ENCODE measurements at regions not wholly inside any gene's neighbourhood (a gene's known extent, or its start where the extent isn't known, plus 50 kb on each side); places are given as distances from the start of the nearest gene placed in this dataset.
A peak's percentile ranks its signal among the peaks of the same experiment; 100 is the strongest.

DNA sequence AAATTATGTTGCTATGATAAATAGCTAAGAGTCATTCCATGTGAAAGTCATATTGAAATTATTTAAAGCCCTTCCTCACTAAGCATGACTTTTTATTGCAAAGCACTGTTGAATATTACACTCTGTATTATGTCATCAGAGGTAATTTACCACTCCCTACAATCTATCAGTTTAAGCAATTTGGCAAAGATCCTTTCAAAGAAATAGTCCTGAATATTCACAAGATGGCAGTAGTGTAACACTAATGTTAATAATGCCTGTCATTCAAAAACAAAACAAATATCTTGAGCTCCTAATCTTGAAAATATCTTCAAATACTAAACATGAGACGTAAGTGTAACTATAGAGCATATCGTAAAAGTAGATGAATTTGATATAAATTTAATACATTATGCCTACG lies 208.6 kb upstream of the TECRL start:
- Histone ChIP-seq H3K27me3 (ENCODE audit: control insufficient read depth, insufficient read depth, low read length) (no peaks in the 10 kb centered on the region), H3K4me1 (ENCODE audit: control insufficient read depth in 2 of 3, insufficient read depth in 2 of 3, low read depth in 1 of 3, low read length in 3 of 3) (no peaks in the 10 kb centered on the region), H3K27ac (ENCODE audit: low read depth in 2 of 2, low read length in 2 of 2) (no peak overlapping the region), H3K9me3 (ENCODE audit: control insufficient read depth in 2 of 3, insufficient read depth in 1 of 3, low read length in 3 of 3) (no peaks in the 10 kb centered on the region), H3K9ac (ENCODE audit: low read length in 3 of 3) (no peak overlapping the region), H3K4me3 (ENCODE audit: low read length in 3 of 3) (no peak overlapping the region), H3K36me3 (ENCODE audit: control insufficient read depth in 2 of 3, insufficient read depth in 3 of 3, low read length in 3 of 3) (no peaks in the 10 kb centered on the region)
- TF ChIP-seq, protein P1, sequence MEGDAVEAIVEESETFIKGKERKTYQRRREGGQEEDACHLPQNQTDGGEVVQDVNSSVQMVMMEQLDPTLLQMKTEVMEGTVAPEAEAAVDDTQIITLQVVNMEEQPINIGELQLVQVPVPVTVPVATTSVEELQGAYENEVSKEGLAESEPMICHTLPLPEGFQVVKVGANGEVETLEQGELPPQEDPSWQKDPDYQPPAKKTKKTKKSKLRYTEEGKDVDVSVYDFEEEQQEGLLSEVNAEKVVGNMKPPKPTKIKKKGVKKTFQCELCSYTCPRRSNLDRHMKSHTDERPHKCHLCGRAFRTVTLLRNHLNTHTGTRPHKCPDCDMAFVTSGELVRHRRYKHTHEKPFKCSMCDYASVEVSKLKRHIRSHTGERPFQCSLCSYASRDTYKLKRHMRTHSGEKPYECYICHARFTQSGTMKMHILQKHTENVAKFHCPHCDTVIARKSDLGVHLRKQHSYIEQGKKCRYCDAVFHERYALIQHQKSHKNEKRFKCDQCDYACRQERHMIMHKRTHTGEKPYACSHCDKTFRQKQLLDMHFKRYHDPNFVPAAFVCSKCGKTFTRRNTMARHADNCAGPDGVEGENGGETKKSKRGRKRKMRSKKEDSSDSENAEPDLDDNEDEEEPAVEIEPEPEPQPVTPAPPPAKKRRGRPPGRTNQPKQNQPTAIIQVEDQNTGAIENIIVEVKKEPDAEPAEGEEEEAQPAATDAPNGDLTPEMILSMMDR (IDR thresholded peaks at IDR 0.05; ENCODE audit: borderline replicate concordance, extremely low read depth, insufficient read depth): no peak
- intact Hi-C loops (cut with DNase I): no loop called here
- FAIRE-seq (peak; percentile 42), DNase-seq (peak in 2 of 5 donors; percentile 2 to 8)

GRCh38 chr4:64614276-64614675 lies 205.0 kb upstream of the TECRL start:
- intact Hi-C loops (cut with DNase I): no loop called here
- TF ChIP-seq, protein P1 (IDR thresholded peaks at IDR 0.05; ENCODE audit: borderline replicate concordance, extremely low read depth, insufficient read depth): no peak
- no peak for DNase-seq
- Histone ChIP-seq H3K36me3 (ENCODE audit: control insufficient read depth in 2 of 3, insufficient read depth in 3 of 3, low read length in 3 of 3) (no peaks in the 10 kb centered on the region), H3K4me1 (ENCODE audit: control insufficient read depth in 2 of 3, insufficient read depth in 2 of 3, low read depth in 1 of 3, low read length in 3 of 3) (no peaks in the 10 kb centered on the region), H3K27ac (ENCODE audit: low read depth in 2 of 2, low read length in 2 of 2) (no peak overlapping the region), H3K9ac (ENCODE audit: low read length in 3 of 3) (no peak overlapping the region), H3K27me3 (ENCODE audit: control insufficient read depth, insufficient read depth, low read length) (no peaks in the 10 kb centered on the region), H3K9me3 (ENCODE audit: control insufficient read depth in 2 of 3, insufficient read depth in 1 of 3, low read length in 3 of 3) (no peaks in the 10 kb centered on the region), H3K4me3 (ENCODE audit: low read length in 3 of 3) (no peak overlapping the region)
- FAIRE-seq: no peak

GRCh38 chr4:64613046-64613445 lies 203.8 kb upstream of the TECRL start:
- no peak overlapping the region for H3K27ac ChIP-seq (ENCODE audit: low read depth in 2 of 2, low read length in 2 of 2)
- TF ChIP-seq, protein P1 (IDR thresholded peaks at IDR 0.05; ENCODE audit: borderline replicate concordance, extremely low read depth, insufficient read depth): no peak
- FAIRE-seq: no peak
- DNase-seq: no peak
- no peaks in the 10 kb centered on the region for H3K27me3 ChIP-seq (ENCODE audit: control insufficient read depth, insufficient read depth, low read length)
- H3K4me3 ChIP-seq (ENCODE audit: low read length in 3 of 3): no peak overlapping the region
- H3K9ac ChIP-seq (ENCODE audit: low read length in 3 of 3): no peak overlapping the region
- no peaks in the 10 kb centered on the region for H3K36me3 ChIP-seq (ENCODE audit: control insufficient read depth in 2 of 3, insufficient read depth in 3 of 3, low read length in 3 of 3)
- no peaks in the 10 kb centered on the region for H3K9me3 ChIP-seq (ENCODE audit: control insufficient read depth in 2 of 3, insufficient read depth in 1 of 3, low read length in 3 of 3)
- H3K4me1 ChIP-seq (ENCODE audit: control insufficient read depth in 2 of 3, insufficient read depth in 2 of 3, low read depth in 1 of 3, low read length in 3 of 3): no peaks in the 10 kb centered on the region
- intact Hi-C loops (cut with DNase I): no loop called here

DNA sequence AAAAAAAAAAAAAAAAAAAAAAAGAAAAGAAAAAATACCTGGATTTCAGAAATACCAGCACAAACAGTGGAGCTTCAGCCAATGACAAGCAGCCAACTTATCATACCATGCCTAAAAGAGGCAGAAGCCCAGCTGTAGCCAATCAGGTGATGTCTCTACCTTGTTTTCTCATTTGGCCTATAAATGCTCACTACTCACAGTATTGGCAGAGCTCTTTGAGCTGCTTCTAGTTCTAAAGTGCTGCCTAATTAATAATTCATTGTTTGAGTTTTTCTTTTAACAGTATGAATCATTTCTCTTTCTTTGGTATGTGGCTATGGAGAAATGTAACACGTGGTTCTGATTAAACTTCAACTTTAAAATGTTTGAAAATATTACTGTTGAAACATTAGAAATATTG lies 188.8 kb upstream of the TECRL start:
- Histone ChIP-seq H3K27ac (ENCODE audit: low read depth in 2 of 2, low read length in 2 of 2) (no peak overlapping the region), H3K4me1 (ENCODE audit: control insufficient read depth in 2 of 3, insufficient read depth in 2 of 3, low read depth in 1 of 3, low read length in 3 of 3) (no peaks in the 10 kb centered on the region), H3K9me3 (ENCODE audit: control insufficient read depth in 2 of 3, insufficient read depth in 1 of 3, low read length in 3 of 3) (no peaks in the 10 kb centered on the region), H3K9ac (ENCODE audit: low read length in 3 of 3) (no peak overlapping the region), H3K4me3 (ENCODE audit: low read length in 3 of 3) (no peak overlapping the region), H3K27me3 (ENCODE audit: control insufficient read depth, insufficient read depth, low read length) (no peaks in the 10 kb centered on the region), H3K36me3 (ENCODE audit: control insufficient read depth in 2 of 3, insufficient read depth in 3 of 3, low read length in 3 of 3) (no peaks in the 10 kb centered on the region)
- DNase-seq (no peak), FAIRE-seq (peak; percentile 3)
- TF ChIP-seq, protein P1 (IDR thresholded peaks at IDR 0.05; ENCODE audit: borderline replicate concordance, extremely low read depth, insufficient read depth): no peak
- intact Hi-C loops (cut with DNase I): no loop called here

All from kidney (tissue), 13 donors.